Spleen (tissue), 7 donors: ENCODE measurements at regions not wholly inside any gene's neighbourhood (a gene's known extent, or its start where the extent isn't known, plus 50 kb on each side); places are given as distances from the start of the nearest gene placed in this dataset.
"Not testable (repeated sequence)": the region's sequence is repeated elsewhere in the genome, so short reads cannot be mapped to it uniquely, and the experiment has no call there.

Source experiments
- POLR2AphosphoS5 ChIP-seq, 3 donors: sonication (generic); formaldehyde crosslinking; IDR thresholded peaks; one replicate each; pipeline ENCODE4 v1.5.1; 2017; ENCODE audit warnings: antibody characterized with exemption in 3 of 3
- TF ChIP-seq, protein P1 (sequence below), 11 experiments: fragments of 200-600 bp in 7 of 11; fragments of 450-650 bp in 4 of 11; sonication (generic) in 4 of 11; IDR thresholded peaks in 8 of 11; conservative IDR thresholded peaks in 3 of 11; 1 replicate in 7 of 11; 2 replicates in 4 of 11; pipeline versions ENCODE4 v1.4.0 to v1.8.0; 2016 to 2021; ENCODE audit warnings: antibody characterized with exemption in 11 of 11, inconsistent platforms in 4 of 11, mild to moderate bottlenecking in 1 of 11
- donor health status: DM: no; HTN: no; CAD: no; lungs with moderate emphysema.
- donor health status: DM: no; HTN: no; CAD: no.
- donor health status: DM: no; HTN: no; CAD: no.

DNA sequence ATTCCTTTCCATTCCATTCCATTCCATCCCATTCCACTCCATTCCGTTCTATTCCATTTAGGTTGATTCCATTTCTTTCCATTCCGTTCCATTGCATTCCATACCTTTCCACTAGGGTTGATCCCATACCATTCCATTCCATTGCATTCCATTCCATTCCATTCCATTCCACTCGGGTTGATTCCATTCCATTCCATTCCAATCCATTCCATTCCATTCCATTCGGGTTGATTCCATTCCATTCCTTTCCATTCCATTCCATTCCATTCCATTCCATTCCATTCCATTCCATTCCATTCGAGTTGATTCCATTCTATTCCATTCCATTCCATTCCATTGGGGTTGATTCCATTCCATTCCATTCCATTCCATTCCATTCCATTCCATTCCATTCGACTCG, 161.1 kb downstream of the CWH43 start:
- not testable (repeated sequence) for TF ChIP-seq POLR2AphosphoS5 (IDR thresholded peaks at IDR 0.05)
- TF ChIP-seq, protein P1, sequence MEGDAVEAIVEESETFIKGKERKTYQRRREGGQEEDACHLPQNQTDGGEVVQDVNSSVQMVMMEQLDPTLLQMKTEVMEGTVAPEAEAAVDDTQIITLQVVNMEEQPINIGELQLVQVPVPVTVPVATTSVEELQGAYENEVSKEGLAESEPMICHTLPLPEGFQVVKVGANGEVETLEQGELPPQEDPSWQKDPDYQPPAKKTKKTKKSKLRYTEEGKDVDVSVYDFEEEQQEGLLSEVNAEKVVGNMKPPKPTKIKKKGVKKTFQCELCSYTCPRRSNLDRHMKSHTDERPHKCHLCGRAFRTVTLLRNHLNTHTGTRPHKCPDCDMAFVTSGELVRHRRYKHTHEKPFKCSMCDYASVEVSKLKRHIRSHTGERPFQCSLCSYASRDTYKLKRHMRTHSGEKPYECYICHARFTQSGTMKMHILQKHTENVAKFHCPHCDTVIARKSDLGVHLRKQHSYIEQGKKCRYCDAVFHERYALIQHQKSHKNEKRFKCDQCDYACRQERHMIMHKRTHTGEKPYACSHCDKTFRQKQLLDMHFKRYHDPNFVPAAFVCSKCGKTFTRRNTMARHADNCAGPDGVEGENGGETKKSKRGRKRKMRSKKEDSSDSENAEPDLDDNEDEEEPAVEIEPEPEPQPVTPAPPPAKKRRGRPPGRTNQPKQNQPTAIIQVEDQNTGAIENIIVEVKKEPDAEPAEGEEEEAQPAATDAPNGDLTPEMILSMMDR (IDR thresholded peaks at IDR 0.05 in 8 of 11, conservative IDR thresholded peaks at IDR 0.05 in 3 of 11) = not testable (repeated sequence)
